Natural killer cell (primary cell): ENCODE measurements at regions not wholly inside any gene's neighbourhood (a gene's known extent, or its start where the extent isn't known, plus 50 kb on each side); places are given as distances from the start of the nearest gene placed in this dataset.

ENCODE experiments used
- ATAC-seq, 3 donors: fragments of 150-1000 bp in 2 of 3; fragments of 200-7000 bp in 1 of 3; cut with Tn5 transposase; 1 replicate in 1 of 3; 2 replicates in 2 of 3; pipeline ENCODE4 v1.10.0; 2021; ENCODE audit warnings: mild to moderate bottlenecking in 2 of 3, moderate library complexity in 2 of 3
- DNase-seq, 2 donors: peaks; one replicate each; pipeline versions ENCODE4 v3.0.0 to v3.0.0-alpha.2; 2013 to 2021; ENCODE audit warnings: mixed read lengths in 1 of 2
- H3K27ac ChIP-seq: one replicate; pipeline ENCODE4 v1.5.1; 2013; ENCODE audit warnings: mild to moderate bottlenecking, low read length
- H3K27me3 ChIP-seq: one replicate; pipeline ENCODE4 v1.6.1; 2013; ENCODE audit warnings: low read length; ENCODE audit not compliant: control insufficient read depth, insufficient read depth
- H3K36me3 ChIP-seq: one replicate; pipeline ENCODE4 v1.6.1; 2013; ENCODE audit warnings: low read length; ENCODE audit not compliant: control insufficient read depth, insufficient read depth
- H3K4me1 ChIP-seq: one replicate; pipeline ENCODE4 v1.6.1; 2013; ENCODE audit warnings: low read length; ENCODE audit not compliant: control insufficient read depth, insufficient read depth
- H3K4me3 ChIP-seq: one replicate; pipeline ENCODE4 v1.5.1; 2013; ENCODE audit warnings: low read length
- H3K9me3 ChIP-seq: one replicate; pipeline ENCODE4 v1.6.1; 2013; ENCODE audit warnings: low read length; ENCODE audit not compliant: control insufficient read depth, insufficient read depth
- H3K27ac Mint-ChIP-seq, 2 donors: one replicate each; pipeline ENCODE4 v1.8.0; 2022; ENCODE audit warnings: mild to moderate bottlenecking in 2 of 2, mixed read lengths in 2 of 2, moderate library complexity in 1 of 2
- H3K27me3 Mint-ChIP-seq, 2 donors: one replicate each; pipeline ENCODE4 v1.8.0; 2022; ENCODE audit warnings: low read depth in 2 of 2, mixed read lengths in 2 of 2
- H3K36me3 Mint-ChIP-seq: one replicate; pipeline ENCODE4 v1.8.0; 2022; ENCODE audit warnings: mixed read lengths
- H3K4me1 Mint-ChIP-seq, 2 donors: one replicate each; pipeline ENCODE4 v1.8.0; 2022; ENCODE audit warnings: mixed read lengths in 2 of 2
- H3K4me3 Mint-ChIP-seq: one replicate; pipeline ENCODE4 v1.8.0; 2022; ENCODE audit warnings: mild to moderate bottlenecking, moderate library complexity, mixed read lengths
- H3K9me3 Mint-ChIP-seq, 2 donors: one replicate each; pipeline ENCODE4 v1.8.0; 2022; ENCODE audit warnings: mixed read lengths in 2 of 2
- WGBS: methylation state at CpG from one replicate; pipeline ENCODE4 v1.1.7; 2013; ENCODE audit warnings: missing lambda C conversion rate; ENCODE audit not compliant: insufficient coverage; 5-methylcytosine and 5-hydroxymethylcytosine counted together
- intact Hi-C: fragments of 100-400 bp; cut with micrococcal nuclease; formaldehyde crosslinking; loops from one replicate; pipeline ENCODE4 v1.14.2; 2022
- TF ChIP-seq, protein P1 (sequence below): fragments of 200-600 bp; IDR thresholded peaks from one replicate; pipeline ENCODE4 v1.8.0; 2022; ENCODE audit warnings: antibody characterized with exemption

DNA sequence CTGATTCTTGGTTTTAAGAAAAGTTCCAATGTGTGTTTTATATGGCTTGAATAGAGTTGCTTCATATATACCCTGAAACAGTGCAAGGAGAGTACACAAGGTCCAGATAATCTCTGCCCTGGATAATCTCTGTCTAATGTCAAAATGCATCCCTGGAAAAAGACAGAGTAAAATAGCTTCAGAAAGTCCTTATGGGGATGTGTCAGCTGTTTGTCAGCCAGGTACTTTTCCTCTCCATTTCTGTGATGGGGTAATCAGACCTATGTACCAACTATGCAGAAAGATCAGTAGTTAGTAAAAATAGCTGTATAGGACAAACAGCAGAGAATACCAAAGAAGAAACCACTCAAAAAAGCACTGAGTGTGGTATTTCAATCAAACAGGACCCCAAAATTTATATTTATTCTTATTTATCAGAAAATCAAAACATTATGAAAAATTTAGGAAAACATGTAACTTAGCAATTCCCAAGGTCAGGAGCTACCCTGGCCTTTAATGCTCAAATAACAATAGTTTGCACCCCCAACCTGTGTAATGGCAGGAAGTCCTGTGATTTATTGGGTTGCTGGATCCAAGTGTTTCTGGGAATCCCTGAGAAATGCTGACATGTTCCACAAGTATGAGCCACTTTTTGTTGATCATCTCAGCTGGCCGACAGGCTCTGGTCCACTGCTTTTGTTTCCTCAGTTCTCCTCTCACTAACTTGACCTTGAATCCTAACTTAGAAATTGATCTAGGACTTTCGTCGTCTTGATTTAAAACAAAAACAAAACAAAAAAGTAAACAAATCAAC lies 69.6 kb downstream of the MDH1 start:
- DNase-seq (no peak), ATAC-seq (no peak)
- peaks cover 0 to 2% of the 10 kb centered on the region in 2 donors for H3K9me3 Mint-ChIP-seq
- TF ChIP-seq, protein P1, sequence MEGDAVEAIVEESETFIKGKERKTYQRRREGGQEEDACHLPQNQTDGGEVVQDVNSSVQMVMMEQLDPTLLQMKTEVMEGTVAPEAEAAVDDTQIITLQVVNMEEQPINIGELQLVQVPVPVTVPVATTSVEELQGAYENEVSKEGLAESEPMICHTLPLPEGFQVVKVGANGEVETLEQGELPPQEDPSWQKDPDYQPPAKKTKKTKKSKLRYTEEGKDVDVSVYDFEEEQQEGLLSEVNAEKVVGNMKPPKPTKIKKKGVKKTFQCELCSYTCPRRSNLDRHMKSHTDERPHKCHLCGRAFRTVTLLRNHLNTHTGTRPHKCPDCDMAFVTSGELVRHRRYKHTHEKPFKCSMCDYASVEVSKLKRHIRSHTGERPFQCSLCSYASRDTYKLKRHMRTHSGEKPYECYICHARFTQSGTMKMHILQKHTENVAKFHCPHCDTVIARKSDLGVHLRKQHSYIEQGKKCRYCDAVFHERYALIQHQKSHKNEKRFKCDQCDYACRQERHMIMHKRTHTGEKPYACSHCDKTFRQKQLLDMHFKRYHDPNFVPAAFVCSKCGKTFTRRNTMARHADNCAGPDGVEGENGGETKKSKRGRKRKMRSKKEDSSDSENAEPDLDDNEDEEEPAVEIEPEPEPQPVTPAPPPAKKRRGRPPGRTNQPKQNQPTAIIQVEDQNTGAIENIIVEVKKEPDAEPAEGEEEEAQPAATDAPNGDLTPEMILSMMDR: no peak
- peaks cover 20 to 42% of the 10 kb centered on the region in 2 donors for H3K27me3 Mint-ChIP-seq
- H3K9me3 ChIP-seq: no peaks in the 10 kb centered on the region
- no peak overlapping the region for H3K27ac ChIP-seq
- H3K36me3 ChIP-seq: no peaks in the 10 kb centered on the region
- WGBS: 91% methylated on average over 2 of the region's 3 CpGs
- no peak overlapping the region for H3K27ac Mint-ChIP-seq
- H3K4me3 Mint-ChIP-seq: no peak overlapping the region
- no peaks in the 10 kb centered on the region for H3K4me1 ChIP-seq
- intact Hi-C loops: no loop called here
- no peak overlapping the region for H3K4me3 ChIP-seq
- H3K36me3 Mint-ChIP-seq: no peaks in the 10 kb centered on the region
- peaks cover 2% of the 10 kb centered on the region for H3K27me3 ChIP-seq
- no peaks in the 10 kb centered on the region for H3K4me1 Mint-ChIP-seq

DNA sequence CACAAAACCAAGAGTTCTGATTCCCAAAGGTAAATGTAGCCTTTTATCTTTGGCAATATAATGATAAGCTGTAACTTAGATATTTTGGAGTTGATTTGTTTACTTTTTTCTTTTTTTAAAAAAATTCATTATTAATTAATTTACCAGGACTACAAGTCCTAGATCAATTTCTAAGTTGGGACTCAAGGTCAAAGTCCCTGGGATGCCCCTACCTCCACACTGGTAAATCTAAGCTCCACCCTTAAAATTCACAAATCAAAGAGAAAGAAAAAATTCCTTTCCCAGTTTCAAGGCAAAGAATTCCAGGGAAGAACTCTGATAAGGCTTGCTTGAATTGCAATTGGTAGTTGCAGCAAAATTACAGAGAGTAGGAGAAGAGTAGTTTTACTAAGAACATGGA lies 71.3 kb downstream of the MDH1 start:
- Mint-ChIP-seq H3K27ac (no peak overlapping the region), H3K4me3 (no peak overlapping the region), H3K36me3 (no peaks in the 10 kb centered on the region), H3K4me1 (no peaks in the 10 kb centered on the region), H3K9me3 (peaks cover 0 to 2% of the 10 kb centered on the region in 2 donors), H3K27me3 (peaks cover 25 to 35% of the 10 kb centered on the region in 2 donors)
- no peak overlapping the region for H3K4me3 ChIP-seq
- no peak for ATAC-seq
- no peak overlapping the region for H3K27ac ChIP-seq
- H3K4me1 ChIP-seq: no peaks in the 10 kb centered on the region
- intact Hi-C loops: no loop called here
- TF ChIP-seq, protein P1: no peak
- no peaks in the 10 kb centered on the region for H3K9me3 ChIP-seq
- no peaks in the 10 kb centered on the region for H3K36me3 ChIP-seq
- no peak for DNase-seq
- peaks cover 2% of the 10 kb centered on the region for H3K27me3 ChIP-seq

- peaks cover 25 to 41% of the 10 kb centered on the region in 2 donors for H3K27me3 Mint-ChIP-seq
- no peaks in the 10 kb centered on the region for H3K4me1 Mint-ChIP-seq
- no peaks in the 10 kb centered on the region for H3K36me3 Mint-ChIP-seq
- DNase-seq: no peak
- Histone ChIP-seq H3K36me3 (no peaks in the 10 kb centered on the region), H3K4me3 (no peak overlapping the region), H3K27me3 (peaks cover 2% of the 10 kb centered on the region), H3K27ac (no peak overlapping the region), H3K9me3 (no peaks in the 10 kb centered on the region), H3K4me1 (no peaks in the 10 kb centered on the region)
- H3K27ac Mint-ChIP-seq: no peak overlapping the region
- intact Hi-C loops: no loop called here
- no peak for ATAC-seq
- no peak overlapping the region for H3K4me3 Mint-ChIP-seq
- TF ChIP-seq, protein P1: no peak
- peaks cover 0 to 2% of the 10 kb centered on the region in 2 donors for H3K9me3 Mint-ChIP-seq
These were observed 72.3 kb downstream of the MDH1 start for GRCh38 chr2:63661076-63661475.
